Stimulated activated CD4-positive, alpha-beta T cell treated with anti-CD3 and anti-CD28 coated beads, Interleukin-12 subunit alpha, Interleukin-12 subunit beta, amount 100 ng/mL, for 48 hours (primary cell): ENCODE measurements at regions not wholly inside any gene's neighbourhood (a gene's known extent, or its start where the extent isn't known, plus 50 kb on each side); places are given as distances from the start of the nearest gene placed in this dataset.

Source experiments
- DNase-seq, 3 donors: peaks; one replicate each; pipeline ENCODE4 v3.0.0-alpha.2; 2020; ENCODE audit warnings: low read depth in 2 of 3, low spot score in 1 of 3

GRCh38 chr3:83729576-83729975, 1229.2 kb upstream of the CADM2 start:
- no peak for DNase-seq

- no peak for DNase-seq
Observed at GRCh38 chr3:83734656-83735055, 1224.1 kb upstream of the CADM2 start.

GRCh38 chr3:83738202-83738601, 1220.6 kb upstream of the CADM2 start:
- DNase-seq = no peak

- DNase-seq = no peak
Observed at GRCh38 chr3:83740504-83740903, 1218.3 kb upstream of the CADM2 start.

GRCh38 chr3:83765956-83766355, 1192.8 kb upstream of the CADM2 start:
- DNase-seq = no peak

- no peak for DNase-seq
Observed at GRCh38 chr3:83769791-83770663, 1188.8 kb upstream of the CADM2 start.

- no peak for DNase-seq
Observed at GRCh38 chr3:83770664-83771402, 1188.0 kb upstream of the CADM2 start.

GRCh38 chr3:83802801-83803200, 1156.0 kb upstream of the CADM2 start:
- no peak for DNase-seq

GRCh38 chr3:83807511-83807910, 1151.3 kb upstream of the CADM2 start:
- no peak for DNase-seq

GRCh38 chr3:83813176-83813575, 1145.6 kb upstream of the CADM2 start:
- no peak for DNase-seq

GRCh38 chr3:83816653-83817052, 1142.1 kb upstream of the CADM2 start:
- DNase-seq = no peak

GRCh38 chr3:83821506-83821905, 1137.3 kb upstream of the CADM2 start:
- DNase-seq = no peak

GRCh38 chr3:83823095-83823494, 1135.7 kb upstream of the CADM2 start:
- no peak for DNase-seq

- DNase-seq = no peak
Observed at GRCh38 chr3:83835040-83835439, 1123.7 kb upstream of the CADM2 start.

GRCh38 chr3:83842511-83842910, 1116.3 kb upstream of the CADM2 start:
- DNase-seq = no peak

- DNase-seq = no peak
Observed at GRCh38 chr3:83843716-83844115, 1115.1 kb upstream of the CADM2 start.

GRCh38 chr3:83849106-83849730, 1109.6 kb upstream of the CADM2 start:
- no peak for DNase-seq

- DNase-seq = no peak
Observed at GRCh38 chr3:83863380-83863779, 1095.4 kb upstream of the CADM2 start.

GRCh38 chr3:83868909-83869567, 1089.8 kb upstream of the CADM2 start:
- DNase-seq = no peak

GRCh38 chr3:83873550-83873949, 1085.2 kb upstream of the CADM2 start:
- DNase-seq = no peak

- no peak for DNase-seq
Observed at GRCh38 chr3:83877910-83878309, 1080.9 kb upstream of the CADM2 start.
